ENCODE measurements at regions not wholly inside any gene's neighbourhood (a gene's known extent, or its start where the extent isn't known, plus 50 kb on each side); places are given as distances from the start of the nearest gene placed in this dataset.

DNA sequence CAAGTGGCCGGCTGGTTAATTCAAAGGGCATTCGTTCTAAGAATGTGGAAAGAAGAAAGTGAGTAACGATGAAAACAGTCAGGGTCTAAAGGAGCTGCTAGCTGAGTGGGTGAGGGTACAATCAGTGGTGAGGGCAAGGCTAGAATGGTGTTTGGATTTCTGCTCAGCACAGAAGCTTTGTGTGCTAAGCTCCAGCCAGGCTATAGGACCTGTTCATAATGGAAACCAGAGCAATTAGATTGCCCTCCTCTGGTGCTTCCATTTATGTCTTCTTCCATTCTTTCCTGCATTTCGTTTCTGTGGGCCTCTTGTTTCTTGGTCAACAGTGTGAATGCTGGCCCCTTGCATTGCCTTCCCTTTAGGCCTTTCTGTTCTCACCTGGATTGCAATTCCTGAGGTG, 572.9 kb upstream of the CHORDC1 start:
- no peak for TF ChIP-seq CTCF (IDR thresholded peaks at IDR 0.05)

GRCh38 chr11:90788961-90789360, 566.1 kb upstream of the CHORDC1 start:
- TF ChIP-seq CTCF (IDR thresholded peaks at IDR 0.05) = no peak

DNA sequence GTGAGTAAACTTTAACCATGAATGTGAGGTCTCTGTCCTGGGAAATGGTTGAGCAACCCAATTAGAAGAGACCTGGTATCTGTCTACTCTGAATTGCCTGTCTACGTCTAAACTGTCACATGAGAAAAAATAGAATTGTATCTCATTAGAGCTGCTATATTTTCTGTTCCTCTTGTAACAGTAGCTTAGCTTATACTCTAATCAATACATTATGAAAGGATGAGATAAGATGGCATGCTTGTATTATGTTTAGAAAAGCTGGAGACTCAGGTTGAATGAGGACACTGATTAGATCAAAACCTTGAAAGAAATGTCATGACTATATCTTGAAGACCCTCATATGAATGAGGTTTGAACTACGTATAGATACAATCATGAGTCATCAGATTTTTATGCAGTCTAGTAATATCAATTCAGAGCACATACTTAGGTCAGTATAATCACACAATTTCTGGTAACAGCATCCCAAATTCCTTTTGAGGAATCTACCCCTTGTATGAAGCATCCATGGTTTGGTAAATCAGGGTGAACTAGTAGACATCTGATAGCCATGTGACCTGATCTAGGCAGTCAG, 561.5 kb upstream of the CHORDC1 start:
- TF ChIP-seq CTCF (IDR thresholded peaks at IDR 0.05) = no peak

- no peak for TF ChIP-seq CTCF (IDR thresholded peaks at IDR 0.05)
Measured at GRCh38 chr11:90783111-90783510, 560.3 kb upstream of the CHORDC1 start.

DNA sequence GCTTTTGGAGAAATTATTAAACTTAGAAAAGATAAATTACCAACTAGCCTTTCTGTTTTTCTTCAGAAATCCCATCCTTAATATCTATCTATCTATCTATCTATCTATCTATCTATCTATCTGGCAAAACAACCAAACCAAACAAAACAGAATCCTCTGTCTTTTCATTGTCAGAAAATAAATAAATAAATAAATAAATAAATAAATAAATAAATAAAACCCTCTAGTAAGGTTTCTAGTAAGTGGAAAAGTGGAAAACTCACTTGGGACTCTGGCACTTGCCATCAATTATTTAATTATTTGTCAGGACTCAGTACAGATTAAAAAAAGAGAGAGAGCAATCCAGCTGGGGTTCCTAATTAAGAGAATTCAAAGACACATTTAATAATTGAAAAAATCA, 556.2 kb upstream of the CHORDC1 start:
- no peak for TF ChIP-seq CTCF (IDR thresholded peaks at IDR 0.05)

DNA sequence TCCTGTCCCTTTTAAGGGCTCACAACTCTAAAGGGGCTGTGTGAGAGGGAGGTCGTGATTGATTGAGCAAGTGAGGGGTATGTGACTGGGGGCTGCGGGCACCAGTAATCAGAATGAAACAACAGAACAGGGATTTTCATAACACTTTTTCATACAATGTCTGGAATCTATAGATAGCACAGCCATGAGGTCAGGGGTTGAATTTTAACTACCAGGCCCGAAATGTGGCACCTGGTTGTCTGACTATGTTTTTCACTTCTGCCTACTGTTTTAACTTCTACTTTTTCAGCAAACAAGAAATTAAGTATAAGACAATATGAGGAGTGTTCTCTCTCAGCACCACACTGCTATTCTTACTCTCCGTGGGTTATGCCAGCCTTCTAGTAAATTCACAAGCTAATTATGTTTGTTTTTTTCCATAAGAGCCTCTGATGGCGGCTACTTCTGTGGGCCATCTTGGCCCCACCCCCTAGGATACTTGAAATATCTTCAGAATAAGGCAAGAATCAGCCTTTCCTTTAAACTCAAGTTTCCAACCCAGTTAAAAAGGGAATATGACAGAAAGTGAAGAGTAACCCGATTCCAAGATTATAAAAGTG, 552.8 kb upstream of the CHORDC1 start:
- no peak for TF ChIP-seq CTCF (IDR thresholded peaks at IDR 0.05)

- TF ChIP-seq CTCF (IDR thresholded peaks at IDR 0.05) = no peak
Measured at GRCh38 chr11:90774727-90775566, 552.1 kb upstream of the CHORDC1 start.

Data from LNCAP (cell line).